ENCODE measurements at regions not wholly inside any gene's neighbourhood (a gene's known extent, or its start where the extent isn't known, plus 50 kb on each side); places are given as distances from the start of the nearest gene placed in this dataset.

- H3K27me3 ChIP-seq (ENCODE audit: insufficient read depth, low read depth) = no peaks in the 10 kb centered on the region
- H3K4me2 ChIP-seq = no peak overlapping the region
- TF ChIP-seq CTCF (conservative IDR thresholded peaks at IDR 0.05; ENCODE audit: low read depth, low read length) = no peak
- no peaks in the 10 kb centered on the region for H3K79me2 ChIP-seq (ENCODE audit: insufficient read depth, low read depth)
- no peaks in the 10 kb centered on the region for H4K20me1 ChIP-seq (ENCODE audit: insufficient read depth)
- H3K4me1 ChIP-seq (ENCODE audit: low read depth, poor library complexity, severe bottlenecking) = no peaks in the 10 kb centered on the region
- no peak overlapping the region for H3K4me3 ChIP-seq (IDR thresholded peaks at IDR 0.05; ENCODE audit: insufficient read depth, low read depth, low read length)
- H3K36me3 ChIP-seq (ENCODE audit: insufficient read depth) = no peaks in the 10 kb centered on the region
- no peak overlapping the region for H3K27ac ChIP-seq
- no peak overlapping the region for H2AFZ ChIP-seq (ENCODE audit: low read depth)
- H3K9ac ChIP-seq = no peak overlapping the region
These were observed 113.9 kb upstream of the CCDC68 start for GRCh38 chr18:55073116-55073515.

- no peak overlapping the region for H3K4me3 ChIP-seq (IDR thresholded peaks at IDR 0.05; ENCODE audit: insufficient read depth, low read depth, low read length)
- H3K27me3 ChIP-seq (ENCODE audit: insufficient read depth, low read depth) = no peaks in the 10 kb centered on the region
- no peaks in the 10 kb centered on the region for H3K79me2 ChIP-seq (ENCODE audit: insufficient read depth, low read depth)
- H2AFZ ChIP-seq (ENCODE audit: low read depth) = no peak overlapping the region
- no peak for TF ChIP-seq CTCF (conservative IDR thresholded peaks at IDR 0.05; ENCODE audit: low read depth, low read length)
- no peak overlapping the region for H3K4me2 ChIP-seq
- no peak overlapping the region for H3K27ac ChIP-seq
- H3K9ac ChIP-seq = no peak overlapping the region
- no peaks in the 10 kb centered on the region for H3K4me1 ChIP-seq (ENCODE audit: low read depth, poor library complexity, severe bottlenecking)
- H4K20me1 ChIP-seq (ENCODE audit: insufficient read depth) = no peaks in the 10 kb centered on the region
- H3K36me3 ChIP-seq (ENCODE audit: insufficient read depth) = no peaks in the 10 kb centered on the region
These were observed 113.4 kb upstream of the CCDC68 start for GRCh38 chr18:55072698-55073097.

GRCh38 chr18:55072181-55072580 is 112.9 kb upstream of the CCDC68 start:
- H4K20me1 ChIP-seq (ENCODE audit: insufficient read depth) = no peaks in the 10 kb centered on the region
- TF ChIP-seq CTCF (conservative IDR thresholded peaks at IDR 0.05; ENCODE audit: low read depth, low read length) = no peak
- no peak overlapping the region for H3K27ac ChIP-seq
- no peak overlapping the region for H3K4me2 ChIP-seq
- H3K9ac ChIP-seq = no peak overlapping the region
- no peaks in the 10 kb centered on the region for H3K79me2 ChIP-seq (ENCODE audit: insufficient read depth, low read depth)
- no peaks in the 10 kb centered on the region for H3K4me1 ChIP-seq (ENCODE audit: low read depth, poor library complexity, severe bottlenecking)
- H2AFZ ChIP-seq (ENCODE audit: low read depth) = no peak overlapping the region
- H3K4me3 ChIP-seq (IDR thresholded peaks at IDR 0.05; ENCODE audit: insufficient read depth, low read depth, low read length) = no peak overlapping the region
- no peaks in the 10 kb centered on the region for H3K36me3 ChIP-seq (ENCODE audit: insufficient read depth)
- no peaks in the 10 kb centered on the region for H3K27me3 ChIP-seq (ENCODE audit: insufficient read depth, low read depth)

GRCh38 chr18:55069497-55069896 is 110.2 kb upstream of the CCDC68 start:
- Histone ChIP-seq H3K4me2 (no peak overlapping the region), H3K4me1 (ENCODE audit: low read depth, poor library complexity, severe bottlenecking) (no peaks in the 10 kb centered on the region), H3K79me2 (ENCODE audit: insufficient read depth, low read depth) (no peaks in the 10 kb centered on the region), H3K27ac (no peak overlapping the region), H3K4me3 (IDR thresholded peaks at IDR 0.05; ENCODE audit: insufficient read depth, low read depth, low read length) (no peak overlapping the region), H3K27me3 (ENCODE audit: insufficient read depth, low read depth) (no peaks in the 10 kb centered on the region), H4K20me1 (ENCODE audit: insufficient read depth) (no peaks in the 10 kb centered on the region), H3K9ac (no peak overlapping the region), H2AFZ (ENCODE audit: low read depth) (no peak overlapping the region), H3K36me3 (ENCODE audit: insufficient read depth) (no peaks in the 10 kb centered on the region)
- no peak for TF ChIP-seq CTCF (conservative IDR thresholded peaks at IDR 0.05; ENCODE audit: low read depth, low read length)

GRCh38 chr18:55064760-55065159 is 105.5 kb upstream of the CCDC68 start:
- no peak overlapping the region for H2AFZ ChIP-seq (ENCODE audit: low read depth)
- H3K4me1 ChIP-seq (ENCODE audit: low read depth, poor library complexity, severe bottlenecking) = no peaks in the 10 kb centered on the region
- H3K36me3 ChIP-seq (ENCODE audit: insufficient read depth) = no peaks in the 10 kb centered on the region
- H4K20me1 ChIP-seq (ENCODE audit: insufficient read depth) = no peaks in the 10 kb centered on the region
- H3K4me3 ChIP-seq (IDR thresholded peaks at IDR 0.05; ENCODE audit: insufficient read depth, low read depth, low read length) = no peak overlapping the region
- H3K4me2 ChIP-seq = no peak overlapping the region
- H3K27me3 ChIP-seq (ENCODE audit: insufficient read depth, low read depth) = no peaks in the 10 kb centered on the region
- H3K9ac ChIP-seq = no peak overlapping the region
- TF ChIP-seq CTCF (conservative IDR thresholded peaks at IDR 0.05; ENCODE audit: low read depth, low read length) = no peak
- H3K79me2 ChIP-seq (ENCODE audit: insufficient read depth, low read depth) = no peaks in the 10 kb centered on the region
- H3K27ac ChIP-seq = no peak overlapping the region
